Rectal smooth muscle tissue (tissue), 1 donor: ENCODE measurements at regions not wholly inside any gene's neighbourhood (a gene's known extent, or its start where the extent isn't known, plus 50 kb on each side); places are given as distances from the start of the nearest gene placed in this dataset.

Source experiments
- H3K27ac ChIP-seq: one replicate; pipeline ENCODE4 v1.7.0; 2013; ENCODE audit warnings: low read depth, low read length, inconsistent platforms
- H3K27me3 ChIP-seq: one replicate; pipeline ENCODE4 v1.7.0; 2013; ENCODE audit warnings: low read length; ENCODE audit not compliant: control insufficient read depth, insufficient read depth
- H3K36me3 ChIP-seq: one replicate; pipeline ENCODE4 v1.7.0; 2013; ENCODE audit warnings: low read length; ENCODE audit not compliant: control insufficient read depth, insufficient read depth
- H3K4me1 ChIP-seq: one replicate; pipeline ENCODE4 v1.7.0; 2013; ENCODE audit warnings: low read length; ENCODE audit not compliant: control insufficient read depth, insufficient read depth
- H3K4me3 ChIP-seq: one replicate; pipeline ENCODE4 v1.7.0; 2013; ENCODE audit warnings: low read length
- H3K9ac ChIP-seq: one replicate; pipeline ENCODE4 v1.7.0; 2013; ENCODE audit warnings: low read length

GRCh38 chr3:117691526-117691925 is 981.9 kb downstream of the TUSC7 start:
- Histone ChIP-seq H3K27ac (no peak overlapping the region), H3K4me1 (no peaks in the 10 kb centered on the region), H3K36me3 (no peaks in the 10 kb centered on the region), H3K9ac (no peak overlapping the region), H3K27me3 (no peaks in the 10 kb centered on the region), H3K4me3 (no peak overlapping the region)

- Histone ChIP-seq H3K27ac (no peak overlapping the region), H3K4me3 (no peak overlapping the region), H3K27me3 (no peaks in the 10 kb centered on the region), H3K9ac (no peak overlapping the region), H3K4me1 (no peaks in the 10 kb centered on the region), H3K36me3 (no peaks in the 10 kb centered on the region)
These were observed 982.9 kb downstream of the TUSC7 start for GRCh38 chr3:117692416-117692995.

DNA sequence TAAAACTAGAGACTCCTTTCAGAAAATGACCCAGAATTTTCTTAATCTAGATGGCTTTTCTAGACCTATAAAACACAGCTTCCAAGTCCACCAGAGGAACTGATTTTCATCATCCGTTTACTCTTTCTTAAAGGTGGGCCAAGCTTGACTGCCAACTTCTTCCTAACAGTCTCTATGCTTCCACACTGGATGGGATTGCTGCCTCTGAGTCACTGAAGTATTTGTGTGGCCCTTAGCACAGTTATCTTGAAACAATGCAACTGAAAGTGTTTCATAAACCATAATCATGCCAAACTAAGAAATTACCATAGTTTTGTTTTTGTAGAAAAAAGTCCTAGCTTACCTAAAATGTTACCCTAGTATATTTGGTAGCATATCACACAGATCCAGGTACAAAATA is 985.7 kb downstream of the TUSC7 start:
- Histone ChIP-seq H3K36me3 (no peaks in the 10 kb centered on the region), H3K4me1 (no peaks in the 10 kb centered on the region), H3K27me3 (no peaks in the 10 kb centered on the region), H3K27ac (no peak overlapping the region), H3K9ac (no peak overlapping the region), H3K4me3 (no peak overlapping the region)

DNA sequence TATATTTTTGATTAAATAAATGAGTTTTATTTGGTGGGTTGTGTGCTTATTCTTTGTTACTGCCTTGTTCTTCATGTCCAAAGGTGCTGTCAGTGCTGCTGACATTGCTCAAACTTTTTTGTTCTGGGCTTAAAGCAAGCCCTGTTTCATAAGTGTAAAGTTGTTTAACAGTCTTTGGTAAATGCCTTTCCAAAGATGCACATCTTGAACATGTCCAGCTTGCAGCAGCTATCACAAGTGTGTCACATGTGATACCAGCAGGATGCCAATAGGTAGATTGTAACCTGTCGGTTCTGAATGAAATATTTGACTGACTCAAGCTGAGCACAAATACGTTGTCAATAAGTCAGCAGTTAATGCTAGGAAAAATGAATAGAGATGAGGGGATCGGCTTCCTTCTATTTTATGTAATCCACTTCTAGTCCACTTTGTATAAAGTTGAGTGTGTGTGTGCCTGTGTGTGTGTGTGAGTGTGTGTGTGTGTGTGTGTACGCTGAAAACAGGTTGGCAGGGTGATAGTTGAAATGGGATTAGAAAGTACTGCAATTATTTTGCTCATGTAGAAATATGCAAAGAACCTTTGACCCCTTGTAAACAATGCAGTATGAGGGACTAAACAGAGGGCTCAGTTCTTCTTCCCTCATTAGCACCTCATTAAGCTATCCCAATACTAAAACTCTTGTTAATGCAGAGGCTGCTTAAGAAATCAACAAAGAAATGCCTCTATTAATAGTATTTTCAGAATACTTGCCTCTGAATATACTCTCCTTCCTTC is 986.5 kb downstream of the TUSC7 start:
- H3K9ac ChIP-seq: no peak overlapping the region
- H3K27me3 ChIP-seq: no peaks in the 10 kb centered on the region
- no peak overlapping the region for H3K27ac ChIP-seq
- no peaks in the 10 kb centered on the region for H3K4me1 ChIP-seq
- H3K4me3 ChIP-seq: no peak overlapping the region
- H3K36me3 ChIP-seq: no peaks in the 10 kb centered on the region

- Histone ChIP-seq H3K36me3 (no peaks in the 10 kb centered on the region), H3K27ac (no peak overlapping the region), H3K27me3 (no peaks in the 10 kb centered on the region), H3K4me3 (no peak overlapping the region), H3K4me1 (no peaks in the 10 kb centered on the region), H3K9ac (no peak overlapping the region)
These were observed 987.4 kb downstream of the TUSC7 start for GRCh38 chr3:117696851-117697407.

DNA sequence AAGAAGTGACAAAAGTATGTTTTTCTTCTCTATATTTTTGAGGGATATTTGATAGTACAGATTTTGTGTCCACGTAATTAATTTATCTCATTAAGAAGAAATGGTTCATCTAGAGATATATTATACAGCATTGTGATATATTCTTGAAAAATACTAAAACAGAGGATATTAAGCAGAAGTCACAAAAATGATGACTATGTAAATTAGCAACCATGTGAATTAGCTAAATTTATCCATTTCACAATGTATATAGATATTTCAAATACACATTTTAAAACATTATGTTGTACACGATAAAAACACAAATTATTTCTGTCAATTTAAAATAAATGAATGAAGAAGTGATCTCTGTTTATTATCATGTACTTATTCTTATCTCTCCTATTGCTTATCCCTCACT is 989.5 kb downstream of the TUSC7 start:
- H3K36me3 ChIP-seq: no peaks in the 10 kb centered on the region
- no peaks in the 10 kb centered on the region for H3K27me3 ChIP-seq
- no peak overlapping the region for H3K27ac ChIP-seq
- H3K9ac ChIP-seq: no peak overlapping the region
- H3K4me1 ChIP-seq: no peaks in the 10 kb centered on the region
- H3K4me3 ChIP-seq: no peak overlapping the region

- no peaks in the 10 kb centered on the region for H3K4me1 ChIP-seq
- no peak overlapping the region for H3K9ac ChIP-seq
- H3K4me3 ChIP-seq: peak overlapping the region; percentile 32
These were observed 991.2 kb downstream of the TUSC7 start for GRCh38 chr3:117700573-117701360.

DNA sequence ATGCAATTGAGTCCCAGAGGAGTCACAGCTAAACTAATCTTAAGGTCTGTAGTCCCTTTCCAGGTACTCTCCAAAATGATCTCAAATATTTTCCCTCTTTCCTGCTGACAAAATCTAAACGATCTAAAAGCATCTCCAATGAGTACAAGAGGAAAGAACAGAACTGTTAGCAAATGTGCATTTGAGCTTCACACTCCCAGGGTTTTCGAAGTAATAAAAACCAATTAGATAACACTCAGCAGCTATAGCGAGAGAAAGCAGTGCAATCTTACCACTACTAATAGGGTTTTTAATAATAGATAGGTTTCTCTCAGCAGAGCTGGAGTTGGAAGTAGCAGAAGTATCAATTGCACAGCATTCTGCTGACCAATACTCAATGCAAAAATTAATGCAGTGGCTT is 995.4 kb downstream of the TUSC7 start:
- Histone ChIP-seq H3K4me3 (no peak overlapping the region), H3K27me3 (no peaks in the 10 kb centered on the region), H3K4me1 (no peaks in the 10 kb centered on the region), H3K27ac (no peak overlapping the region), H3K36me3 (no peaks in the 10 kb centered on the region), H3K9ac (no peak overlapping the region)

More at GRCh38 chr3:117700573-117701360, 991.2 kb downstream of the TUSC7 start:
- no peaks in the 10 kb centered on the region for H3K27me3 ChIP-seq
- no peaks in the 10 kb centered on the region for H3K36me3 ChIP-seq
- no peak overlapping the region for H3K27ac ChIP-seq

DNA sequence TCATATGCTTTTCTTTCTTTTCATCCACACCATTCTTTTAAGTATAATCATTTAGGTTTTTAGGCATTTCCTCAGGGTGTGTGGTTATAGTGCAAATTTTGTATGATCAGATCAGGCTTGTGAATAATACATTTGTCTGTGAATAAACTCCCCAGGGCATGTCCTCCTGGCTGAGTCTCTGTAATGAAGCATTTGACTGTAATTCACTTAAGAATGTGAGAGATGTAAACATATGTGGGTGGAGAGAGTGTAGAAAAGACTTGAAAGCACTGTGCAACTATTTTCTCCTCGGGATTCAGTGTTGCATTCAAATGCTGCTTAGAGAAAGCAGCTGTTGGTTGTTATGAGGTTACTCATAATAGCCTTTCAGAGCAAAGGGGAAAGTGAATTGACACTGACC is 996.5 kb downstream of the TUSC7 start:
- Histone ChIP-seq H3K36me3 (no peaks in the 10 kb centered on the region), H3K9ac (no peak overlapping the region), H3K27ac (no peak overlapping the region), H3K4me1 (no peaks in the 10 kb centered on the region), H3K4me3 (no peak overlapping the region), H3K27me3 (no peaks in the 10 kb centered on the region)

- Histone ChIP-seq H3K9ac (no peak overlapping the region), H3K27me3 (no peaks in the 10 kb centered on the region), H3K27ac (no peak overlapping the region), H3K4me1 (no peaks in the 10 kb centered on the region), H3K4me3 (no peak overlapping the region), H3K36me3 (no peaks in the 10 kb centered on the region)
These were observed 997.2 kb downstream of the TUSC7 start for GRCh38 chr3:117706756-117707155.

- no peaks in the 10 kb centered on the region for H3K4me1 ChIP-seq
- H3K36me3 ChIP-seq: no peaks in the 10 kb centered on the region
- H3K27ac ChIP-seq: no peak overlapping the region
- no peak overlapping the region for H3K9ac ChIP-seq
- H3K27me3 ChIP-seq: no peaks in the 10 kb centered on the region
- no peak overlapping the region for H3K4me3 ChIP-seq
These were observed 999.0 kb downstream of the TUSC7 start for GRCh38 chr3:117708601-117709000.

DNA sequence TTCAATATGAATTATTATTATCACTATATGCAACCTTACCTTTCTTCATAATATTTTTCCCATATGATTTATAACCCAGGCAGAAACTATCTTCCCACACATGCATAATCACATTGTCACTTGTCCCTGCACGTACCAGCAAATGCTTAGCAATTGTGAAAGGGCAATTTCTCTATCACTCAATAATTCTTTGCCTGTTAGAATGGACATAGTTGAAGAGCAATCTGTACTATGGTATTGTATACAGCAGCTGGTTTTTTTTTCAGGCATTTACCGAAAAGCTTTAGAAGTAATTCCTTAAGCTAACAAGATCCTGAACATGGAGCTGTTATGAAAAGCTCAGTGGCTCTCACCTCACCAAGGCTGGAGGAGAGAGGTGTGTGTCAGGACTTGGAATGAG is 999.5 kb downstream of the TUSC7 start:
- no peaks in the 10 kb centered on the region for H3K36me3 ChIP-seq
- H3K9ac ChIP-seq: no peak overlapping the region
- no peaks in the 10 kb centered on the region for H3K4me1 ChIP-seq
- H3K27ac ChIP-seq: no peak overlapping the region
- H3K27me3 ChIP-seq: no peaks in the 10 kb centered on the region
- no peak overlapping the region for H3K4me3 ChIP-seq
